Neural cell (in vitro differentiated cells): ENCODE measurements at regions not wholly inside any gene's neighbourhood (a gene's known extent, or its start where the extent isn't known, plus 50 kb on each side); places are given as distances from the start of the nearest gene placed in this dataset.

Experiments used
- EZH2 ChIP-seq: fragments of 200-600, 300-800 bp; shearing (Covaris generic), sonication (generic); IDR thresholded peaks from 2 replicates; pipeline ENCODE4 v1.6.1; 2014; ENCODE audit warnings: antibody characterized with exemption, low read length, borderline replicate concordance, mild to moderate bottlenecking; ENCODE audit not compliant: insufficient read depth, poor library complexity, severe bottlenecking
- POLR2AphosphoS5 ChIP-seq: IDR thresholded peaks from 2 replicates; pipeline ENCODE4 v1.6.1; 2012
- RAD21 ChIP-seq: fragments of 450-650 bp; conservative IDR thresholded peaks from 2 replicates; pipeline ENCODE4 v1.6.1; 2014; ENCODE audit warnings: antibody characterized with exemption, mild to moderate bottlenecking, moderate library complexity
- TF ChIP-seq, protein P1 (sequence below): fragments of 450-650 bp; IDR thresholded peaks from 2 replicates; pipeline ENCODE4 v1.5.1; 2014; ENCODE audit warnings: antibody characterized with exemption, mild to moderate bottlenecking, moderate library complexity; ENCODE audit not compliant: poor library complexity, severe bottlenecking

DNA sequence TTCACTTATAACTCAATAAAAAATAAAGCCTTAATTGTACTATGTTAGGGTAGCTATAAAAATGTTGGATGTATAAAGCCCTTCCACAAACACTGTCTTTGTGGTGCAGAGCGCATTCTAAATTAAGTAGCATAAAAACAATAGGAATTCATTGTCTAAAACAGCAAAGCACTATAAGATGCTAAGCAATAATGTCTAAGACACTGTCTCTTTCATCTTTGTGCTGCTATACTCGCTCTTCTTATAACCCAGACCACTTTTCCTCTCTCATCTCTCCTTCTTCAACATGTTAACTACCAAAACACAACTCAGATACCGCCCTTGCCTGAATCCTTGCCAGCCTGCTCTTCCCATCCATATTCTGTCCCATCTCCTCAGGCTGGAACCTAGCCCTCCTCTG is 170.0 kb downstream of the CENPC start:
- no peak for TF ChIP-seq POLR2AphosphoS5
- TF ChIP-seq EZH2: no peak
- no peak for TF ChIP-seq RAD21
- TF ChIP-seq, protein P1, sequence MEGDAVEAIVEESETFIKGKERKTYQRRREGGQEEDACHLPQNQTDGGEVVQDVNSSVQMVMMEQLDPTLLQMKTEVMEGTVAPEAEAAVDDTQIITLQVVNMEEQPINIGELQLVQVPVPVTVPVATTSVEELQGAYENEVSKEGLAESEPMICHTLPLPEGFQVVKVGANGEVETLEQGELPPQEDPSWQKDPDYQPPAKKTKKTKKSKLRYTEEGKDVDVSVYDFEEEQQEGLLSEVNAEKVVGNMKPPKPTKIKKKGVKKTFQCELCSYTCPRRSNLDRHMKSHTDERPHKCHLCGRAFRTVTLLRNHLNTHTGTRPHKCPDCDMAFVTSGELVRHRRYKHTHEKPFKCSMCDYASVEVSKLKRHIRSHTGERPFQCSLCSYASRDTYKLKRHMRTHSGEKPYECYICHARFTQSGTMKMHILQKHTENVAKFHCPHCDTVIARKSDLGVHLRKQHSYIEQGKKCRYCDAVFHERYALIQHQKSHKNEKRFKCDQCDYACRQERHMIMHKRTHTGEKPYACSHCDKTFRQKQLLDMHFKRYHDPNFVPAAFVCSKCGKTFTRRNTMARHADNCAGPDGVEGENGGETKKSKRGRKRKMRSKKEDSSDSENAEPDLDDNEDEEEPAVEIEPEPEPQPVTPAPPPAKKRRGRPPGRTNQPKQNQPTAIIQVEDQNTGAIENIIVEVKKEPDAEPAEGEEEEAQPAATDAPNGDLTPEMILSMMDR: no peak
